HCT116 (cell line): ENCODE measurements at regions not wholly inside any gene's neighbourhood (a gene's known extent, or its start where the extent isn't known, plus 50 kb on each side); places are given as distances from the start of the nearest gene placed in this dataset.

Experiments
- ATAC-seq: fragments of 200-7000 bp; cut with Tn5 transposase; 2 replicates; pipeline ENCODE4 v1.9.1; 2020; ENCODE audit warnings: mild to moderate bottlenecking, moderate library complexity
- BruUV-seq: library from RNA; stranded (reverse); fragments of 400-500 nt; replicated peaks from 2 replicates; lab custom pipeline; 2021; lab: Mats Ljungman, UMichigan
- CTCF ChIA-PET: fragments of 300-600 bp; sonication (Branson Sonifier 250); formaldehyde crosslinking; loops from one replicate; lab custom pipeline; 2021; ENCODE audit warnings: antibody characterized with exemption; lab: Charles Lee
- POLR2A ChIA-PET: fragments of 300-600, 350-600 bp; sonication (Branson Sonifier 250); formaldehyde crosslinking; loops from one replicate; lab custom pipeline; 2021; ENCODE audit warnings: antibody characterized with exemption; lab: Charles Lee
- RAD21 ChIA-PET, 2 experiments: fragments of 300-600 bp; sonication (Branson Sonifier 250); formaldehyde crosslinking; loops; one replicate each; lab custom pipeline; 2023; ENCODE audit warnings: low total read pairs in 2 of 2; ENCODE audit not compliant: uncharacterized antibody in 2 of 2, unreplicated experiment in 2 of 2, low non-redundant PET in 1 of 2; lab: Charles Lee
- DNase-seq: peaks from one replicate; pipeline ENCODE4 v3.0.0-alpha.2; 2010; ENCODE audit warnings: low read depth, low spot score
- H2AFZ ChIP-seq: fragments of 200-600 bp; shearing (Covaris generic), sonication (generic); 2 replicates; pipeline ENCODE4 v1.6.1; 2017; ENCODE audit warnings: low read depth, mixed run types, mixed read lengths, antibody characterized with exemption, low read length; ENCODE audit not compliant: poor library complexity, severe bottlenecking
- H3K27ac ChIP-seq: 2 replicates; pipeline ENCODE4 v1.5.1; 2012; ENCODE audit warnings: low read depth, low read length
- H3K27me3 ChIP-seq: fragments of 200-600 bp; sonication (generic); 2 replicates; pipeline ENCODE4 v1.6.1; 2016; ENCODE audit warnings: mixed run types, low read length, mixed read lengths; ENCODE audit not compliant: insufficient read depth
- H3K36me3 ChIP-seq, 2 experiments: fragments of 200-500 bp in 1 of 2; fragments of 200-600 bp in 1 of 2; sonication (Bioruptor generic) in 1 of 2; sonication (generic) in 1 of 2; 2 replicates each; pipeline versions ENCODE4 v1.5.1 to v1.6.1; 2014 to 2016; ENCODE audit warnings: low read length in 2 of 2, inconsistent platforms in 1 of 2, mixed read lengths in 1 of 2, mixed run types in 1 of 2; ENCODE audit not compliant: insufficient read depth in 2 of 2, control insufficient read depth in 1 of 2
- H3K4me1 ChIP-seq, 2 experiments: fragments of 200-600 bp in 1 of 2; sonication (generic) in 1 of 2; 2 replicates each; pipeline versions ENCODE4 v1.5.1 to v1.6.1; 2012 to 2017; ENCODE audit warnings: low read length in 2 of 2, inconsistent platforms in 1 of 2, mild to moderate bottlenecking in 1 of 2, mixed read lengths in 1 of 2, mixed run types in 1 of 2, moderate library complexity in 1 of 2; ENCODE audit not compliant: insufficient read depth in 2 of 2, control insufficient read depth in 1 of 2
- H3K4me2 ChIP-seq: fragments of 200-600 bp; sonication (generic); 2 replicates; pipeline ENCODE4 v1.6.1; 2017; ENCODE audit warnings: mixed run types, low read length, mixed read lengths
- H3K4me3 ChIP-seq, 2 experiments: fragments of 200-600 bp in 1 of 2; sonication (generic) in 1 of 2; replicated peaks in 1 of 2; 2 replicates each; pipeline ENCODE4 v1.5.1; 2011 to 2016; ENCODE audit warnings: low read length in 2 of 2, control low read depth in 1 of 2, low read depth in 1 of 2, mild to moderate bottlenecking in 1 of 2, mixed read lengths in 1 of 2, mixed run types in 1 of 2
- H3K79me2 ChIP-seq: fragments of 200-600 bp; sonication (generic); 2 replicates; pipeline ENCODE4 v1.6.1; 2017; ENCODE audit warnings: mild to moderate bottlenecking, mixed run types, low read length, moderate library complexity, mixed read lengths; ENCODE audit not compliant: insufficient read depth
- H3K9ac ChIP-seq: fragments of 200-600 bp; sonication (generic); 2 replicates; pipeline ENCODE4 v1.6.1; 2016; ENCODE audit warnings: low read length, mixed read lengths
- H3K9me2 ChIP-seq: fragments of 200-600 bp; sonication (generic), shearing (Covaris generic); 2 replicates; pipeline ENCODE4 v1.6.1; 2017; ENCODE audit warnings: mixed run types, mild to moderate bottlenecking, moderate library complexity; ENCODE audit not compliant: insufficient read depth
- H3K9me3 ChIP-seq, 2 experiments: fragments of 200-500 bp in 1 of 2; fragments of 200-600 bp in 1 of 2; sonication (Bioruptor generic) in 1 of 2; sonication (generic) in 1 of 2; 2 replicates each; pipeline ENCODE4 v1.6.1; 2014 to 2017; ENCODE audit warnings: low read length in 2 of 2, mixed read lengths in 2 of 2, inconsistent platforms in 1 of 2, low read depth in 1 of 2, mild to moderate bottlenecking in 1 of 2, mixed run types in 1 of 2, moderate library complexity in 1 of 2; ENCODE audit not compliant: control insufficient read depth in 1 of 2, insufficient read depth in 1 of 2
- H4K20me1 ChIP-seq: fragments of 200-600 bp; sonication (generic), shearing (Covaris generic); 2 replicates; pipeline ENCODE4 v1.6.1; 2017; ENCODE audit warnings: mixed run types, mild to moderate bottlenecking, moderate library complexity; ENCODE audit not compliant: insufficient read depth
- CBX3 ChIP-seq: IDR thresholded peaks from 2 replicates; pipeline ENCODE4 v1.6.1; 2012; ENCODE audit warnings: low read depth
- CEBPB ChIP-seq: IDR thresholded peaks from 2 replicates; pipeline ENCODE4 v1.6.1; 2012; ENCODE audit warnings: low read depth
- EGR1 ChIP-seq: IDR thresholded peaks from 2 replicates; pipeline ENCODE4 v1.6.1; 2012; ENCODE audit warnings: low read depth
- ELF1 ChIP-seq: IDR thresholded peaks from 2 replicates; pipeline ENCODE4 v1.6.1; 2012; ENCODE audit warnings: low read depth, borderline replicate concordance
- EZH2phosphoT487 ChIP-seq: fragments of 200-600 bp; IDR thresholded peaks from 2 replicates; pipeline ENCODE4 v1.6.1; 2018; ENCODE audit warnings: antibody characterized with exemption, borderline replicate concordance
- POLR2A ChIP-seq: IDR thresholded peaks from 2 replicates; pipeline ENCODE4 v1.7.0; 2011; ENCODE audit warnings: borderline replicate concordance; ENCODE audit not compliant: insufficient read depth, insufficient read length; ENCODE audit errors: extremely low read depth
- POLR2AphosphoS5 ChIP-seq: IDR thresholded peaks from 2 replicates; pipeline ENCODE4 v1.6.1; 2011; ENCODE audit warnings: mild to moderate bottlenecking, low read depth, low read length, moderate library complexity
- RAD21 ChIP-seq: IDR thresholded peaks from 2 replicates; pipeline ENCODE4 v1.6.1; 2012; ENCODE audit warnings: low read depth, mild to moderate bottlenecking
- ZFX ChIP-seq: fragments of 450-650 bp; IDR thresholded peaks from 2 replicates; pipeline ENCODE4 v1.6.1; 2017
- intact Hi-C: fragments of 100-400 bp; cut with micrococcal nuclease; formaldehyde crosslinking; loops from 2 replicates; pipeline ENCODE4 v1.10.0; 2022

- DNase-seq: no peak
- no peaks in the 10 kb centered on the region for H3K79me2 ChIP-seq
- no peak overlapping the region for H2AFZ ChIP-seq
- H3K9ac ChIP-seq: no peak overlapping the region
- H4K20me1 ChIP-seq: no peaks in the 10 kb centered on the region
- ChIA-PET CTCF (no interaction called here), POLR2A (no interaction called here), RAD21 (no interaction called here)
- no peaks in the 10 kb centered on the region for H3K27me3 ChIP-seq
- no peak for TF ChIP-seq RAD21
- TF ChIP-seq ELF1: no peak
- no peak for TF ChIP-seq EGR1
- TF ChIP-seq CBX3: no peak
- TF ChIP-seq ZFX: no peak
- no peaks in the 10 kb centered on the region for H3K9me2 ChIP-seq
- BruUV-seq: no TSS peak
- no peak overlapping the region for H3K4me2 ChIP-seq
- H3K9me3 ChIP-seq: peaks cover 0 to 12% of the 10 kb centered on the region in 2 experiments; a peak in 2 of 4 replicates
- H3K4me1 ChIP-seq: no peaks in the 10 kb centered on the region
- no peaks in the 10 kb centered on the region for H3K36me3 ChIP-seq
- no peak for ATAC-seq
- H3K4me3 ChIP-seq: no peak overlapping the region
- no peak overlapping the region for H3K27ac ChIP-seq
- intact Hi-C loops: no loop called here
Observed at GRCh38 chr18:40371673-40372072, 1583.4 kb upstream of the PIK3C3 start.

- Histone ChIP-seq H3K4me3 (no peak overlapping the region), H3K36me3 (no peaks in the 10 kb centered on the region), H3K27me3 (no peaks in the 10 kb centered on the region), H3K27ac (no peak overlapping the region), H3K9me2 (no peaks in the 10 kb centered on the region), H4K20me1 (no peaks in the 10 kb centered on the region), H3K4me2 (no peak overlapping the region), H3K9me3 (peaks cover 0 to 16% of the 10 kb centered on the region in 2 experiments; a peak in 2 of 4 replicates), H3K4me1 (no peaks in the 10 kb centered on the region), H2AFZ (no peak overlapping the region), H3K79me2 (no peaks in the 10 kb centered on the region), H3K9ac (no peak overlapping the region)
- ATAC-seq: no peak
- intact Hi-C loops: no loop called here
- ChIA-PET CTCF (no interaction called here), POLR2A (no interaction called here), RAD21 (no interaction called here)
- TF ChIP-seq CEBPB (no peak), EGR1 (no peak), CBX3 (no peak), POLR2A (no peak), POLR2AphosphoS5 (no peak), EZH2phosphoT487 (no peak)
- no TSS peak for BruUV-seq
- no peak for DNase-seq
Observed at GRCh38 chr18:40367576-40367975, 1587.5 kb upstream of the PIK3C3 start.
